GM19463 (cell line): ENCODE measurements at regions not wholly inside any gene's neighbourhood (a gene's known extent, or its start where the extent isn't known, plus 50 kb on each side); places are given as distances from the start of the nearest gene placed in this dataset.

Experiments used
- ATAC-seq: cut with Tn5 transposase; IDR thresholded peaks from one replicate; pipeline ENCODE4 v1.9.1; 2021; ENCODE audit warnings: mild to moderate bottlenecking, moderate library complexity; ENCODE audit not compliant: unreplicated experiment

DNA sequence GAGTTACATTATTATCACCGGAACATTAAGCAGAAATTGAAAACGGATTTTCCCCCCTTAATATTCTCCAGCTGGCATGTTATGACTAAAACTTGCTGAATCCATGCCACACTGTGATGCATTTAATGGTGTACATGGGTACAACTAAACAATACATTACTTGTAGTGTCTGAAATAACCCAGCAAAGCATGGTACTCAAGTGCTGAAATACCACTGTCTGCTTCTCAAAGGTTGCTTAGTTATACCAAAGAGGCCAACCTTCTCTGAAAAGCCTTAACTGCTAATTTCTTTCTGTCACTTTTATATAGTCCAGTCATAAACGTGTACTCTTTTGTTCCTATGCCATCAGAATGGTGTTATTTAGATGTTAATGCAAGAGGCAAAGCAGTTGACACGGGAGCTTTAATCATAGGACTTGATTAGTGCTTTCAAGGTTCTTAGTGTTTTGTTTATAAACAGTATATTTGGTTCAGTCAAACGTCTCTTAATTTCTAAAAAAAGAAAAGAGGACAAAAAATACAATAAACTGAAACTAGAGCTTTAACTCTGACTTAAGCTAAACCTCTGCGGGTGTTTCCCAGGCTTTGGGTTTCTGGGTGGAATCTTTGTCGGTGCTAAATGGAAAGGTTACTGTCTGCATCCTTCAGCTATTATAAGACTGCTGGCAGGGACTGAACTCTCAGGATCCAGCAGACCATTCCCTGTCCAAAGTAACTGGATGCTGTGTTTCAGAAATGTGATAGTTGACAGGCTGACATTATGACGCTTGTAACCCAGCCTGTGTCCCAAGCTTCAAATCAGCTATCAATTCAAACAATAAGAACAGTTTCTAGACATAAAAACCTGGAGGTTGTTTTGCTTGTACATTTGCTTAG lies 202.6 kb downstream of the PPP1R3A start:
- no peak for ATAC-seq

GRCh38 chr7:113715262-113715661 lies 203.5 kb downstream of the PPP1R3A start:
- no peak for ATAC-seq

GRCh38 chr7:113710310-113711096 lies 208.3 kb downstream of the PPP1R3A start:
- peak; percentile 96 for ATAC-seq

- no peak for ATAC-seq
These were observed 213.4 kb downstream of the PPP1R3A start for GRCh38 chr7:113705439-113705838.

DNA sequence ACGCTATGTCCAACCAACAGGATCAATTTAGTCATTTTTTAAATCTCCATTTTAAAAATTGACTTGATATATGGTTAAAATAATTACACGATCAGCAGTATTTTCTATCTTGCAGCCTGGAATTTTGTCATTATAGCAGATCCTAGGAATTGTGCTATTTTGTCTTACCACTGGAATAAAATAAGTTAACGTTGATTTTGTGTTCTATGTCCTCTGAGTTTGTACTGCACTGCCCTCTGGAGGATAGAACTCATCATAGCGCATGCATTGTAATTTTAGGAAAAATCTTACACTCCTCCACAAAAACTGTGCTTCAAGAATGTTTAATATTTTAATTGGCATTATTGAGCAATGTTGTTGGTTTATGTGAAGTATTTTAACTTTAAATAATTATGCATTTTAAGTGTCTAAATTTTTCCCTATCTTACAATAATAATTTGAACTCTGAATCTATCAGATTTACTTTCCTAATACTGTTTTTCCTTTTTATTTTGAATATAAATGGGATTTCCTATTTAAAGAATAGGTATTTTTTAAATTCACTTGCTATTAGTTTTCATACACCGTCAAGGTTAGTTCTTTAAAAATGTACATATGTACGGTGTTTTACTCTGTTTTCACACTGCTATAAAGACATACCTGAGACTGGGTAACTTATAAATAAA lies 220.1 kb downstream of the PPP1R3A start:
- ATAC-seq = no peak

DNA sequence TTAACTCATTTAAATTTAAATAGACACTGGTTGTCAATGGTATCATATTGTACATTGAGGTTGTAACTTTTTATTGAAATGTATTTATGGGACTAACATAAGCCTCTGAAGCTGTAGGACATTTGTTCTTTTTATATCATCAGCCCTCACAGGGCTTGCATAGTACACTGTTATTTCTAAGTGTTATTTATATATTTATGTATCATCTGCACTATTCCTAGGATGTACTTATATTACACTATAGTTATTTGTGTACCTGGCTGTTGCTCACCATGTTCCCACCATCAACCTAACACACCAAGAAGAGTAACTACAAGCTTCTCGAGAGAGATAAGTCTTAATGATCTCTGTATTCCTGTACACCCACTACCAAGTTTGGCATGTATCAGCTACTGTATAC lies 224.7 kb downstream of the PPP1R3A start:
- ATAC-seq = no peak

GRCh38 chr7:113684165-113684564 lies 234.6 kb downstream of the PPP1R3A start:
- ATAC-seq = no peak

- ATAC-seq = no peak
These were observed 241.0 kb downstream of the PPP1R3A start for GRCh38 chr7:113677811-113678210.

DNA sequence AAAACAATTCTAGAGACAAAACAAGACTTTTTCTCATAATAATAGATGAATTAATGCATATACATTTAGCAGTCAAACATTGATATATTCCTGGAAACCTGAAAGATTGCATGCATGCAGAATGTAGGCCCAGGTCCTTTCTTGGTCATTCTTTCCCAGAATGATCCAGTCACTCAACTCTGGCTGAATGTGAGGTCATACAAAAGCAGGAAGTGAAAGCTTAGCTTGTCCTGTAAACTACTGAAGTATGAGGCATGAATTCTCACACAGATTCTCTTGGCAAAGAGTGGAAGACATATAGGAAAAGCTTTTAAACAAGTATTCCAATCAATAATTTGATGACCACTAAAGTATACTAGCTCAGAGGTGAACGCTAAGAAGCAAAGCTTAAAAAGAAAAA lies 253.9 kb downstream of the PPP1R3A start:
- ATAC-seq = peak; percentile 56

DNA sequence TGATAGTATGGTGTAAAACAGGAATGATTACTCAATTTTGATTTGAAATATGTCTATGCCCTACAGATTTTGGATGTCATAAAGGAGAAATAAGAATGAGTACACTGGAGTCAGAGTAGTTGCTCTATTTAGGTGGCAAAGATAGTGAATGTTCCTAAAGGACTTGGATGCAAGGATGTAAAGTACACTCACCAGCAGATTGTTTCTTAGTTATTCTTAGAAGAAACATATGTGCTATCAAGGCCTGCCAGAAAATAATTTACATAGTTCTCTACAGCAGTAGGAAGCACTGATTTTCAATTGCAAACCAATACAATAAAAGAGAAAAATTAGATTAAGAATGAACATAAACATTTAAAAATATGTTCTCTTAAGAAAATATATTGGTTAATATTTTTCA lies 259.4 kb downstream of the PPP1R3A start:
- no peak for ATAC-seq

DNA sequence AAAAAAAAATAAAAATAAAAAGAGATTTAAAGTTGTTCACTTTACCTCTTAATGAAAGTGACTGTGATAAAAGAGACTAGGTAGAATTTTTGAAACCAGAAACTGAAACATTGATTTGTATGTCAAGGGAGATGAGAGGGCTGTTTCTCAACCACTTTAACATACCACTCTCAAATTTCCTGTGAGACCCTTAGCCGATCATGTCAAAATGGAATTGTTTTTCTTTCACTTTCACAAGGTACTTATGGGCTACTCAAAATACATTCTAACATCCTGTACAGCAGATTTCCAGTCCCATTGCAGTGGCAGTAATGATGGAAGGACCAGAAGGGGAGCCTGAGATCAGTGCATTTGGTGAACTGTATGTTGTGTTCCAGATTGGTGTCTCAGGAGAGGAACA lies 261.2 kb downstream of the PPP1R3A start:
- ATAC-seq = peak; percentile 93

DNA sequence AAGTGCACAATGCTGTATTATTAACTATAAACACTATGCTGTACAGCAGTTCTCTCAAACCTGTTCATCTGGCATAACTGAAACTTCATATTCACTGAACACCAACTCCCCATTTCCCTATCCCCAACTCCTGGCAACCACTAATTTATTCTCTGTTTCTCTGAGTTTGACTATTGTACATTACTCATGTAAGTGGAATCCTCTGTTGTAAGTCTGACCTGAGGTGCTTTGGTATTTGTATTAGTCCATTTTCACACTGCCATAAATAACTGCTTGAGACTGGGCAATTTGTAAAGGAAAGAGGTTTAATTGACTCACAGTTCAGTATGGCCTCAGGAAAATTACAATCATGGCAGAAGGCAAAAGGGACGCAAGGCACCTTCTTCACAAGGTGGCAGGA lies 266.3 kb downstream of the PPP1R3A start:
- no peak for ATAC-seq

DNA sequence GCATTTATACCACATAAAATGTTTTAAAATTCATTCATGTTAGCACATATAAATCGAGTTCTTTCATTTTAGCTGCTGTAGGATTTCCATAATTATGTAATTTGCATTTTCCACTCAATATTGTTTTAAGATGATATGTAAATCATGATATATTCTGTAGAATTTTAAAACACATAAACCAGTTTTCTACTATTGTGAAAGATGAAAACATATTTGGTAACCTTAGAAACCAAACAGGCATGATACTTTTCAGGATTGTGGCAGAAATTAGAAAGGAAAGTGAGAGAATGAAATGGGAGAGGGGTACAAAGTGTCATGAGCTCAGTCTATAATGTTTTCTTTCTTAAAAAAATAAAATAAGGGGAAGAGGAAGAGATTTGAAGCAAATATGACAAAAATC lies 269.3 kb downstream of the PPP1R3A start:
- ATAC-seq = no peak

- no peak for ATAC-seq
These were observed 279.6 kb downstream of the PPP1R3A start for GRCh38 chr7:113639221-113639620.

DNA sequence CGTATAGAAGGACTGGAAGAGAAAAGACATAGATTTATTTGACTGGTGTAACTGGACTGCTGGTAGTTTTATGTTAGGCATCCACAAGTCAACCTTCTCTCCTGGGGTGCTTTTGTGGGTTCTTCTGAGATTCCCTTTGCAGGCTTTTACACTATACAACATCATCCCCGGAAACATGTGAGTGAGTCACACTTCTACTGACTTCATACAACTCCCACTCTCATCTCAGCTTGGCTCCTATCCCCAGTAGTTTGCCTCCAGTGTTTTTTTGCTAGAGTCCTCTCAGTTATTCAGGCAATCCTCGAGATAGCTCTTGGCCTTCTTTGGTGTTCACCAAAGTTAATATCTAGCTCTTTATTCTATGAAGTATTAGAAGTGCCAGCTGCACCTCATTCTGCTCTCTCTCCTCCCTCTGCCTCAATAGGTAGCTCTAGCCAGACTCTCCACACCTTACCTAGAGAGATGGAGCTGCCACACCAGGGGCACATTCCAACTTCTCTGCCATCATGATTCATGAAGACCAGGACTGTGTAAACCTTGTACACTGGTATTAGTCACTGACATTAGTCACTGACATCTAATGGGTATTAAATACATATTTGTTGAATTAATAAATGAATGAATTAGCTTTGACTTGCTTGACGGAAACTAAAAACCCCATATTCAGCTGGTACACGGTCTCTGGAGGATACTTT lies 281.9 kb downstream of the PPP1R3A start:
- no peak for ATAC-seq

GRCh38 chr7:113635492-113635891 lies 283.3 kb downstream of the PPP1R3A start:
- ATAC-seq = no peak

DNA sequence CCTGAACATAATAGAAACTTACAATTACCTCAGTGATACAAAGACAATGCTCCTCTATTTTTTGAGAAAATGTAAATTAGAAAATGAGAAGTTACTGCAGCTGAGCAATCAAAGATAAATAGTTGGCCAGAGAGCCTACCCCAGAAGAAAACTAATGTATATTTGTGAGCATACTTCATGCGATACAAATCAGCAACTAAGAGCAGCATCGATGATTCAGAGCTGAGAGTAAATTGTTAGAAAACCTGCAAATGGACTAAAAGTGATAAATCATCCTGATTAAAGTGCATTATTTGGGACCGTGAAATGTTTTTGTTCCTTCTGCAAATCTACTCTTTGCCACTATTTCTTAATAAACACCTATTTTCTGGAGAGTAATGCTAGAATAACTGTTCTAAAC lies 285.7 kb downstream of the PPP1R3A start:
- ATAC-seq = no peak

GRCh38 chr7:113628948-113629847 lies 289.6 kb downstream of the PPP1R3A start:
- peak; percentile 51 for ATAC-seq

DNA sequence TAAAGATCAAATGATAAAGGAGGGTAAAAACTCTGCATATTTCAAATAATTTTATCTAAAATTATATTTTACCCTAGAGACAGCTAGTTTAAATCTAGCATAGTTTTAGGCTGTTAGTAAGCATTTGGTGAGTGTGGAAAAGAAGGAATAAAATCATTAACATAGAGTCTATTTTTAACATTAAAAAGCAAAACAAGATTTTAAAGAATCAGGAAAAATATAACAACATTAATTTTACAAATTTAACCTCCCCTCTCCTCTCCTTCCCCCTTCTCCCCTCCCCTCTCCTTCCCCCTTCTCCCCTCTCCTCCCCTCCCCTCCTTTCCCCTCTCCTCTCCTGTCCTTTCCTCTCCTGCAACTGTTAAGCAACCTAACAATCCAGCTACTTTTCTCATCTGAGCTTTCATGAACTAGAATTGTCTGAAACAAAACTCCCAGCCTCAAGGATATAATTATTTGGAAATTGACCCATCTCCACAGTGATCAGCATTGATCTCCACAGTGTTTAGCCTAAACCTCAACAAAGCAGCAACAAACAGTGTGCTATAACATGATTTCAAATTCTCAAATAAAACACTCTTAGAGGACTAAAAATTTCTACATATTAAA lies 293.2 kb downstream of the PPP1R3A start:
- ATAC-seq = no peak

- ATAC-seq = no peak
These were observed 296.0 kb downstream of the PPP1R3A start for GRCh38 chr7:113622796-113623195.
